ENCODE measurements at regions not wholly inside any gene's neighbourhood (a gene's known extent, or its start where the extent isn't known, plus 50 kb on each side); places are given as distances from the start of the nearest gene placed in this dataset.

DNA sequence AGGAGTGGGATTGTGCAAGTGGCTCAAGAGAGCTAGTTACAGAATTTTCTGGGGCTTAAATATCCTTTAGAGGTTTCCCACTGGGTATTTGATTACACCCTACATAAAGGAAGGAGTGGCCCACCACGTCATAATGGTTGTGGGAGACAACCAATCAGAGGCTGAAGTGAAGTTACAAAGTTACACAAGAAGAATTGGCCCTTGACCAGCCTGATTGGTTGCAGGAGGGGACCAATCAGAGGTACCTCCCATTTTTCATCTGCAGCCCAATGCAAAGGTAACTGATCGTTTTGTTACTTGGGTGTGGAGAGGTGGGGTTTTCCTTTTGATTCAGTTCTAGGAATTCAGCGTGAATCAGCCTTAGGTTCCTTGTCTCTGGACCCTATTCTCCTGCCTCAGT lies 430.5 kb upstream of the FAT3 start:
- no peak for ATAC-seq
- BruUV-seq (replicated peaks) = no TSS peak
- POLR2A ChIA-PET = no interaction called here
- H3K9me3 ChIP-seq (ENCODE audit: control insufficient read depth, insufficient read depth, low read depth, low read length) = no peaks in the 10 kb centered on the region
- no peak for DNase-seq (ENCODE audit: low read depth, low spot score)
- H3K27me3 ChIP-seq (ENCODE audit: control insufficient read depth, insufficient read depth, low read length) = no peaks in the 10 kb centered on the region
- no peaks in the 10 kb centered on the region for H3K4me1 ChIP-seq (ENCODE audit: control insufficient read depth, insufficient read depth, low read length)
- no peak overlapping the region for H3K4me3 ChIP-seq (ENCODE audit: low read depth in 2 of 2, low read length in 2 of 2)
- TF ChIP-seq, protein P1, sequence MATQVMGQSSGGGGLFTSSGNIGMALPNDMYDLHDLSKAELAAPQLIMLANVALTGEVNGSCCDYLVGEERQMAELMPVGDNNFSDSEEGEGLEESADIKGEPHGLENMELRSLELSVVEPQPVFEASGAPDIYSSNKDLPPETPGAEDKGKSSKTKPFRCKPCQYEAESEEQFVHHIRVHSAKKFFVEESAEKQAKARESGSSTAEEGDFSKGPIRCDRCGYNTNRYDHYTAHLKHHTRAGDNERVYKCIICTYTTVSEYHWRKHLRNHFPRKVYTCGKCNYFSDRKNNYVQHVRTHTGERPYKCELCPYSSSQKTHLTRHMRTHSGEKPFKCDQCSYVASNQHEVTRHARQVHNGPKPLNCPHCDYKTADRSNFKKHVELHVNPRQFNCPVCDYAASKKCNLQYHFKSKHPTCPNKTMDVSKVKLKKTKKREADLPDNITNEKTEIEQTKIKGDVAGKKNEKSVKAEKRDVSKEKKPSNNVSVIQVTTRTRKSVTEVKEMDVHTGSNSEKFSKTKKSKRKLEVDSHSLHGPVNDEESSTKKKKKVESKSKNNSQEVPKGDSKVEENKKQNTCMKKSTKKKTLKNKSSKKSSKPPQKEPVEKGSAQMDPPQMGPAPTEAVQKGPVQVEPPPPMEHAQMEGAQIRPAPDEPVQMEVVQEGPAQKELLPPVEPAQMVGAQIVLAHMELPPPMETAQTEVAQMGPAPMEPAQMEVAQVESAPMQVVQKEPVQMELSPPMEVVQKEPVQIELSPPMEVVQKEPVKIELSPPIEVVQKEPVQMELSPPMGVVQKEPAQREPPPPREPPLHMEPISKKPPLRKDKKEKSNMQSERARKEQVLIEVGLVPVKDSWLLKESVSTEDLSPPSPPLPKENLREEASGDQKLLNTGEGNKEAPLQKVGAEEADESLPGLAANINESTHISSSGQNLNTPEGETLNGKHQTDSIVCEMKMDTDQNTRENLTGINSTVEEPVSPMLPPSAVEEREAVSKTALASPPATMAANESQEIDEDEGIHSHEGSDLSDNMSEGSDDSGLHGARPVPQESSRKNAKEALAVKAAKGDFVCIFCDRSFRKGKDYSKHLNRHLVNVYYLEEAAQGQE (IDR thresholded peaks at IDR 0.05; ENCODE audit: insufficient read depth in 1 of 2, low read depth in 2 of 2, low read length in 1 of 2) = no peak
- TF ChIP-seq, protein P2, sequence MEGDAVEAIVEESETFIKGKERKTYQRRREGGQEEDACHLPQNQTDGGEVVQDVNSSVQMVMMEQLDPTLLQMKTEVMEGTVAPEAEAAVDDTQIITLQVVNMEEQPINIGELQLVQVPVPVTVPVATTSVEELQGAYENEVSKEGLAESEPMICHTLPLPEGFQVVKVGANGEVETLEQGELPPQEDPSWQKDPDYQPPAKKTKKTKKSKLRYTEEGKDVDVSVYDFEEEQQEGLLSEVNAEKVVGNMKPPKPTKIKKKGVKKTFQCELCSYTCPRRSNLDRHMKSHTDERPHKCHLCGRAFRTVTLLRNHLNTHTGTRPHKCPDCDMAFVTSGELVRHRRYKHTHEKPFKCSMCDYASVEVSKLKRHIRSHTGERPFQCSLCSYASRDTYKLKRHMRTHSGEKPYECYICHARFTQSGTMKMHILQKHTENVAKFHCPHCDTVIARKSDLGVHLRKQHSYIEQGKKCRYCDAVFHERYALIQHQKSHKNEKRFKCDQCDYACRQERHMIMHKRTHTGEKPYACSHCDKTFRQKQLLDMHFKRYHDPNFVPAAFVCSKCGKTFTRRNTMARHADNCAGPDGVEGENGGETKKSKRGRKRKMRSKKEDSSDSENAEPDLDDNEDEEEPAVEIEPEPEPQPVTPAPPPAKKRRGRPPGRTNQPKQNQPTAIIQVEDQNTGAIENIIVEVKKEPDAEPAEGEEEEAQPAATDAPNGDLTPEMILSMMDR (IDR thresholded peaks at IDR 0.05) = no peak
- TF ChIP-seq TCF7L2 (IDR thresholded peaks at IDR 0.05; ENCODE audit: low read depth, low read length) (no peak), POLR2AphosphoS5 (IDR thresholded peaks at IDR 0.05; ENCODE audit: low read depth, low read length) (no peak), SIN3A (IDR thresholded peaks at IDR 0.05; ENCODE audit: borderline replicate concordance, insufficient read depth, low read depth, low read length) (no peak)
- H3K27ac ChIP-seq (ENCODE audit: low read length) = no peak overlapping the region
- intact Hi-C loops (cut with micrococcal nuclease; ENCODE audit: unreplicated experiment) (no loop called here), in situ Hi-C loops (cut with HindIII; ENCODE audit: low pct_unique_long_range_greater_than_20kb, low sequenced_read_pairs) (no loop called here)
- no peaks in the 10 kb centered on the region for H3K36me3 ChIP-seq (ENCODE audit: control insufficient read depth, insufficient read depth, low read length)
- CTCF ChIA-PET = no interaction called here

DNA sequence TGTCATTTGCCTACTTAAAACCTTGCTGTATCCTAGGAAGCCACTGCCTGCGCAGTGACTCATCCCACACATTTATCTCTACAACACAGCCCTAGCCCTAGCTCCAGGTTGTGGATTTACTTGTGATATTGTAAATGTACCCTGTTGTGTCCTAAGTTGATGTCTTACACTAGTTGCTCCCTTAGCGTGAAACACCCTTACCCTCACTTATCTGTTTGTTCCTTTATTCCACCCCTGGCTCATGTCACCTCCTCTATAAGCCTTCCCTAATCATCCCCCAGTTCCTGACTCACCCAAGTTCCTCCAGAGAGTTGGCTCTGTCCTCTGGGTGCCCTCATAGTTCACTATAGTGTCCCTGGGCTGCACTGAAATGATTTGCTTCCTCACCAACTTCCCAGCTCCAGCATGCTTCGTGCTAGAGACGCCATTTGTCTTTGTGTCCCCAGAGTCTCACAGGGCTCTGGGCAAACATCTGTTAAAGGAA lies 431.8 kb upstream of the FAT3 start:
- H3K4me3 ChIP-seq (ENCODE audit: low read depth in 2 of 2, low read length in 2 of 2) = no peak overlapping the region
- H3K4me1 ChIP-seq (ENCODE audit: control insufficient read depth, insufficient read depth, low read length) = no peaks in the 10 kb centered on the region
- ATAC-seq (no peak), DNase-seq (ENCODE audit: low read depth, low spot score) (no peak)
- no peaks in the 10 kb centered on the region for H3K27me3 ChIP-seq (ENCODE audit: control insufficient read depth, insufficient read depth, low read length)
- in situ Hi-C loops (cut with HindIII; ENCODE audit: low pct_unique_long_range_greater_than_20kb, low sequenced_read_pairs) (no loop called here), intact Hi-C loops (cut with micrococcal nuclease; ENCODE audit: unreplicated experiment) (no loop called here)
- H3K9me3 ChIP-seq (ENCODE audit: control insufficient read depth, insufficient read depth, low read depth, low read length) = no peaks in the 10 kb centered on the region
- no TSS peak for BruUV-seq (replicated peaks)
- ChIA-PET POLR2A (no interaction called here), CTCF (no interaction called here)
- no peak overlapping the region for H3K27ac ChIP-seq (ENCODE audit: low read length)
- TF ChIP-seq, protein P2 (IDR thresholded peaks at IDR 0.05) = no peak
- TF ChIP-seq SIN3A (IDR thresholded peaks at IDR 0.05; ENCODE audit: borderline replicate concordance, insufficient read depth, low read depth, low read length) (no peak), TCF7L2 (IDR thresholded peaks at IDR 0.05; ENCODE audit: low read depth, low read length) (no peak), POLR2AphosphoS5 (IDR thresholded peaks at IDR 0.05; ENCODE audit: low read depth, low read length) (no peak)
- TF ChIP-seq, protein P1 (IDR thresholded peaks at IDR 0.05; ENCODE audit: insufficient read depth in 1 of 2, low read depth in 2 of 2, low read length in 1 of 2) = no peak
- H3K36me3 ChIP-seq (ENCODE audit: control insufficient read depth, insufficient read depth, low read length) = no peaks in the 10 kb centered on the region
